ENCODE measurements at regions not wholly inside any gene's neighbourhood (a gene's known extent, or its start where the extent isn't known, plus 50 kb on each side); places are given as distances from the start of the nearest gene placed in this dataset.

- ChIA-PET POLR2A (ENCODE audit: unreplicated experiment) (no interaction called here), CTCF (no interaction called here)
- H3K4me3 ChIP-seq: no peak overlapping the region
- no peak for DNase-seq
- no peak overlapping the region for H3K27ac ChIP-seq
- intact Hi-C loops (cut with micrococcal nuclease; ENCODE audit: unreplicated experiment): no loop called here
- no peaks in the 10 kb centered on the region for H4K20me1 ChIP-seq (ENCODE audit: insufficient read depth)
- H3K79me2 ChIP-seq (ENCODE audit: low read depth): no peaks in the 10 kb centered on the region
- no peak overlapping the region for H2AFZ ChIP-seq
- H3K36me3 ChIP-seq (ENCODE audit: low read depth): no peaks in the 10 kb centered on the region
- no peaks in the 10 kb centered on the region for H3K4me1 ChIP-seq (replicated peaks; ENCODE audit: insufficient read depth)
- no peak overlapping the region for H3K4me2 ChIP-seq
- no peaks in the 10 kb centered on the region for H3F3A ChIP-seq (ENCODE audit: insufficient read depth, low read depth)
- BruUV-seq (replicated peaks): no TSS peak
- TF ChIP-seq CTCF (conservative IDR thresholded peaks at IDR 0.05) (no peak), EZH2 (IDR thresholded peaks at IDR 0.05; ENCODE audit: low read depth) (no peak)
- peaks cover 46% of the 10 kb centered on the region for H3K27me3 ChIP-seq (ENCODE audit: insufficient read depth, low read depth)
- no peaks in the 10 kb centered on the region for H3K9me2 ChIP-seq (ENCODE audit: insufficient read depth)
- no peaks in the 10 kb centered on the region for H3K9me3 ChIP-seq (ENCODE audit: insufficient read depth, low read depth)
These were observed 201.7 kb upstream of the RAB4A start for GRCh38 chr1:229069176-229069575.

- H3K36me3 ChIP-seq (ENCODE audit: low read depth): no peaks in the 10 kb centered on the region
- no peaks in the 10 kb centered on the region for H3K79me2 ChIP-seq (ENCODE audit: low read depth)
- TF ChIP-seq CTCF (conservative IDR thresholded peaks at IDR 0.05) (no peak), EZH2 (IDR thresholded peaks at IDR 0.05; ENCODE audit: low read depth) (no peak)
- intact Hi-C loops (cut with micrococcal nuclease; ENCODE audit: unreplicated experiment): no loop called here
- DNase-seq: peak; percentile 6 to 62
- CTCF ChIA-PET: no interaction called here
- H3K27ac ChIP-seq: no peak overlapping the region
- POLR2A ChIA-PET (ENCODE audit: unreplicated experiment): no interaction called here
- no peaks in the 10 kb centered on the region for H3K4me1 ChIP-seq (replicated peaks; ENCODE audit: insufficient read depth)
- no peak overlapping the region for H3K4me3 ChIP-seq
- no peak overlapping the region for H3K4me2 ChIP-seq
- no peaks in the 10 kb centered on the region for H4K20me1 ChIP-seq (ENCODE audit: insufficient read depth)
- no TSS peak for BruUV-seq (replicated peaks)
- H3K27me3 ChIP-seq (ENCODE audit: insufficient read depth, low read depth): peaks cover 43% of the 10 kb centered on the region
- no peaks in the 10 kb centered on the region for H3K9me3 ChIP-seq (ENCODE audit: insufficient read depth, low read depth)
- H3F3A ChIP-seq (ENCODE audit: insufficient read depth, low read depth): no peaks in the 10 kb centered on the region
- H3K9me2 ChIP-seq (ENCODE audit: insufficient read depth): no peaks in the 10 kb centered on the region
- no peak overlapping the region for H2AFZ ChIP-seq
These were observed 200.7 kb upstream of the RAB4A start for GRCh38 chr1:229070168-229070567.

- H2AFZ ChIP-seq: no peak overlapping the region
- H3K27me3 ChIP-seq (ENCODE audit: insufficient read depth, low read depth): peaks cover 50% of the 10 kb centered on the region
- H3K27ac ChIP-seq: no peak overlapping the region
- no peak overlapping the region for H3K4me2 ChIP-seq
- intact Hi-C loops (cut with micrococcal nuclease; ENCODE audit: unreplicated experiment): no loop called here
- no peak overlapping the region for H3K4me3 ChIP-seq
- ChIA-PET CTCF (no interaction called here), POLR2A (ENCODE audit: unreplicated experiment) (no interaction called here)
- no peak for DNase-seq
- H3F3A ChIP-seq (ENCODE audit: insufficient read depth, low read depth): no peaks in the 10 kb centered on the region
- no peaks in the 10 kb centered on the region for H3K79me2 ChIP-seq (ENCODE audit: low read depth)
- no peaks in the 10 kb centered on the region for H3K9me3 ChIP-seq (ENCODE audit: insufficient read depth, low read depth)
- no peaks in the 10 kb centered on the region for H3K36me3 ChIP-seq (ENCODE audit: low read depth)
- H3K9me2 ChIP-seq (ENCODE audit: insufficient read depth): no peaks in the 10 kb centered on the region
- H3K4me1 ChIP-seq (replicated peaks; ENCODE audit: insufficient read depth): no peaks in the 10 kb centered on the region
- no TSS peak for BruUV-seq (replicated peaks)
- TF ChIP-seq EZH2 (IDR thresholded peaks at IDR 0.05; ENCODE audit: low read depth) (no peak), CTCF (conservative IDR thresholded peaks at IDR 0.05) (no peak)
- no peaks in the 10 kb centered on the region for H4K20me1 ChIP-seq (ENCODE audit: insufficient read depth)
These were observed 197.7 kb upstream of the RAB4A start for GRCh38 chr1:229073251-229073650.

All from PC-9 (cell line).